ENCODE measurements at regions not wholly inside any gene's neighbourhood (a gene's known extent, or its start where the extent isn't known, plus 50 kb on each side); places are given as distances from the start of the nearest gene placed in this dataset.

GRCh38 chr14:29098656-29099055 lies 332.1 kb downstream of the FOXG1 start:
- Histone ChIP-seq H3K23me2 (ENCODE audit: insufficient read length, low read depth, low read length, poor library complexity, severe bottlenecking) (no peaks in the 10 kb centered on the region), H3K14ac (ENCODE audit: insufficient read depth, low read length) (no peak overlapping the region), H4K8ac (replicated peaks; ENCODE audit: insufficient read length, low read depth, low read length) (no peak overlapping the region), H3T11ph (ENCODE audit: low read length) (no peak overlapping the region), H2BK12ac (ENCODE audit: insufficient read length, low read depth, low read length) (no peak overlapping the region), H3K9me3 (ENCODE audit: control insufficient read depth, low read depth, low read length) (no peaks in the 10 kb centered on the region), H3K79me2 (ENCODE audit: insufficient read depth, low read length) (no peaks in the 10 kb centered on the region), H2BK15ac (ENCODE audit: low read depth, low read length) (no peak overlapping the region), H2BK5ac (ENCODE audit: insufficient read length, low read length) (no peak overlapping the region), H4K20me1 (ENCODE audit: control insufficient read depth, insufficient read depth, insufficient read length) (no peaks in the 10 kb centered on the region), H4K5ac (ENCODE audit: insufficient read length, low read depth, low read length) (no peak overlapping the region), H3K27me3 (ENCODE audit: insufficient read depth, low read length) (no peaks in the 10 kb centered on the region), H3K18ac (ENCODE audit: insufficient read length, low read depth, low read length) (no peak overlapping the region), H3K4me1 (ENCODE audit: insufficient read depth, low read length) (no peaks in the 10 kb centered on the region), H4K91ac (ENCODE audit: insufficient read length, low read depth, low read length) (no peak overlapping the region), H3K4ac (ENCODE audit: low read depth, low read length) (no peak overlapping the region), H3K23ac (ENCODE audit: insufficient read length, low read depth, low read length) (no peak overlapping the region), H3K4me2 (ENCODE audit: insufficient read depth, insufficient read length, low read length) (no peak overlapping the region), H2AK5ac (ENCODE audit: insufficient read length, low read length) (no peak overlapping the region), H3K9ac (ENCODE audit: extremely low read depth, insufficient read length, low read length) (no peak overlapping the region), H3K27ac (ENCODE audit: insufficient read length, low read depth, low read length) (no peak overlapping the region), H2BK20ac (ENCODE audit: low read depth, low read length, poor library complexity, severe bottlenecking) (no peak overlapping the region), H2AFZ (ENCODE audit: low read length) (no peak overlapping the region), H3K56ac (ENCODE audit: insufficient read length, low read depth, low read length) (no peak overlapping the region), H2BK120ac (ENCODE audit: low read depth, low read length, poor library complexity, severe bottlenecking) (no peak overlapping the region), H3K79me1 (ENCODE audit: insufficient read depth, low read depth, low read length, poor library complexity, severe bottlenecking) (no peaks in the 10 kb centered on the region)
- DNase-seq, result no peak
- H3K36me3 Mint-ChIP-seq (ENCODE audit: insufficient read depth in 1 of 3, low read depth in 3 of 3), result peaks cover 0 to 8% (median 0%) of the 10 kb centered on the region in 3 experiments; a peak in 2 of 7 replicates
- no peak for TF ChIP-seq CTCF (conservative IDR thresholded peaks at IDR 0.05)
- H3K27ac Mint-ChIP-seq, result no peak overlapping the region
- no peak overlapping the region for H3K4me3 Mint-ChIP-seq
- no peaks in the 10 kb centered on the region for H3K27me3 Mint-ChIP-seq (ENCODE audit: low read depth)
- no peaks in the 10 kb centered on the region for H3K9me3 Mint-ChIP-seq
- no CpG with 5 or more reads among the region's 4 CpGs for WGBS (ENCODE audit: extremely low coverage, insufficient read length, low lambda C conversion rate)
- peaks cover 0 to 5% of the 10 kb centered on the region in 2 experiments; a peak in 1 of 4 replicates for H3K4me1 Mint-ChIP-seq

All from H9 (cell line).